ENCODE measurements at regions not wholly inside any gene's neighbourhood (a gene's known extent, or its start where the extent isn't known, plus 50 kb on each side); places are given as distances from the start of the nearest gene placed in this dataset.

DNA sequence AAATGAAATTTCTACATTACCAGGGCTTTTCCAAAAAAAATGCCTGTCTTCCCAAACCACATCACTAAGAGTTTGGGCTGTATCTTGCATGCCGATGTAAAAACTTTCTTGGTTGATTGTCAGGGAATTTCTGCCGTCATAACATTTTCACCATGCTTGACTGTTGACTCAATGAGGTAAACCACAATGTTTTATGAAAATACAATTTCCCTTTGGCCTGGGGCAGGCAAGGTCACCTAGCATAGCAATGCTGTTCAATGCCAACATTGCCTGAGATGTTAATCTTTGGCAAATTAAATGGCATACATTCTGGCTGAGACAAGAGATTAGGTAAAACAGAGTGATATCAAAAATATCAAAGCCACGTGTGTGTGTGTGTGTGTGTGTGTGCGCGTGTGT is 137.1 kb upstream of the TBL1X start:
- TF ChIP-seq, protein P1, sequence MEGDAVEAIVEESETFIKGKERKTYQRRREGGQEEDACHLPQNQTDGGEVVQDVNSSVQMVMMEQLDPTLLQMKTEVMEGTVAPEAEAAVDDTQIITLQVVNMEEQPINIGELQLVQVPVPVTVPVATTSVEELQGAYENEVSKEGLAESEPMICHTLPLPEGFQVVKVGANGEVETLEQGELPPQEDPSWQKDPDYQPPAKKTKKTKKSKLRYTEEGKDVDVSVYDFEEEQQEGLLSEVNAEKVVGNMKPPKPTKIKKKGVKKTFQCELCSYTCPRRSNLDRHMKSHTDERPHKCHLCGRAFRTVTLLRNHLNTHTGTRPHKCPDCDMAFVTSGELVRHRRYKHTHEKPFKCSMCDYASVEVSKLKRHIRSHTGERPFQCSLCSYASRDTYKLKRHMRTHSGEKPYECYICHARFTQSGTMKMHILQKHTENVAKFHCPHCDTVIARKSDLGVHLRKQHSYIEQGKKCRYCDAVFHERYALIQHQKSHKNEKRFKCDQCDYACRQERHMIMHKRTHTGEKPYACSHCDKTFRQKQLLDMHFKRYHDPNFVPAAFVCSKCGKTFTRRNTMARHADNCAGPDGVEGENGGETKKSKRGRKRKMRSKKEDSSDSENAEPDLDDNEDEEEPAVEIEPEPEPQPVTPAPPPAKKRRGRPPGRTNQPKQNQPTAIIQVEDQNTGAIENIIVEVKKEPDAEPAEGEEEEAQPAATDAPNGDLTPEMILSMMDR (IDR thresholded peaks at IDR 0.05), result no peak
- no peak for TF ChIP-seq POLR2A (IDR thresholded peaks at IDR 0.05)
- TF ChIP-seq EP300 (IDR thresholded peaks at IDR 0.05), result no peak
